ENCODE measurements at regions not wholly inside any gene's neighbourhood (a gene's known extent, or its start where the extent isn't known, plus 50 kb on each side); places are given as distances from the start of the nearest gene placed in this dataset.

- Mint-ChIP-seq H3K4me1 (no peaks in the 10 kb centered on the region), H3K27ac (no peak overlapping the region), H3K27me3 (peaks cover 8% of the 10 kb centered on the region), H3K4me3 (no peak overlapping the region), H3K9me3 (ENCODE audit: insufficient read depth) (no peaks in the 10 kb centered on the region)
- peaks cover 0 to 6% (median 0%) of the 10 kb centered on the region in 3 donors for H3K9me3 ChIP-seq (ENCODE audit: control extremely low read depth in 1 of 3, control insufficient read depth in 2 of 3, insufficient read depth in 1 of 3, low read length in 2 of 3)
- no peak overlapping the region for H3K9ac ChIP-seq (ENCODE audit: low read length)
- intact Hi-C loops (cut with micrococcal nuclease), result no loop called here
- no peak overlapping the region for H2AFZ ChIP-seq (ENCODE audit: insufficient read depth, low read depth, low read length, poor library complexity, severe bottlenecking)
- H4K20me1 ChIP-seq (ENCODE audit: control insufficient read depth, insufficient read depth, low read length, poor library complexity, severe bottlenecking), result no peaks in the 10 kb centered on the region
- H3K4me2 ChIP-seq (replicated peaks; ENCODE audit: low read depth, low read length, poor library complexity, severe bottlenecking), result no peak overlapping the region
- 94% methylated on average over 2 of the region's 15 CpGs for WGBS (ENCODE audit: insufficient coverage)
- no peaks in the 10 kb centered on the region for H3K27me3 ChIP-seq (replicated peaks in 1 of 4; ENCODE audit: control extremely low read depth in 1 of 4, control insufficient read depth in 3 of 4, insufficient read depth in 4 of 4, low read length in 3 of 4)
- no peaks in the 10 kb centered on the region for H3K36me3 ChIP-seq (replicated peaks in 1 of 2; ENCODE audit: control extremely low read depth in 1 of 2, control insufficient read depth in 1 of 2, extremely low read depth in 1 of 2, insufficient read depth in 2 of 2, low read length in 1 of 2)
- DNase-seq, result no peak
- ATAC-seq (ENCODE audit: low read depth), result no peak
- H3K4me1 ChIP-seq (ENCODE audit: control insufficient read depth in 2 of 2, insufficient read depth in 2 of 2, low read length in 2 of 2), result no peaks in the 10 kb centered on the region
- TF ChIP-seq EZH2 (IDR thresholded peaks at IDR 0.05; ENCODE audit: borderline replicate concordance, insufficient read depth, low read depth, low read length, poor library complexity, severe bottlenecking) (no peak), CTCF (IDR thresholded peaks at IDR 0.05) (no peak)
- no peak overlapping the region for H3K4me3 ChIP-seq (ENCODE audit: control extremely low read depth in 1 of 5, extremely low read depth in 1 of 5, insufficient read depth in 1 of 5, low read depth in 2 of 5, low read length in 4 of 5)
- ChIA-PET CTCF (interaction anchor here (1.6 kb wide), 1 partner anchor 26 kb away, joined by 5 read pairs; no protein-coding TSS in a partner anchor), POLR2A (no interaction called here)
- H3K27ac ChIP-seq (ENCODE audit: low read length in 2 of 2), result no peak overlapping the region
- H3K79me2 ChIP-seq (ENCODE audit: control insufficient read depth, insufficient read depth, low read length), result no peaks in the 10 kb centered on the region
These were observed 226.0 kb downstream of the TFCP2L1 start for GRCh38 chr2:121058852-121059558.

Data from B cell (primary cell).